ENCODE measurements at regions not wholly inside any gene's neighbourhood (a gene's known extent, or its start where the extent isn't known, plus 50 kb on each side); places are given as distances from the start of the nearest gene placed in this dataset.

- CTCF ChIA-PET = interaction anchor here (1.1 to 5.0 kb wide), 2 partner anchors 240 to 245 kb away, joined by 3 to 31 read pairs; no protein-coding TSS in a partner anchor
Observed at GRCh38 chr7:121753944-121754343, 119.0 kb upstream of the PTPRZ1 start.

More at GRCh38 chr7:121753944-121754343, 119.0 kb upstream of the PTPRZ1 start:
- no peaks in the 10 kb centered on the region for H4K20me1 ChIP-seq (ENCODE audit: insufficient read depth)
- H3K27me3 ChIP-seq (ENCODE audit: insufficient read depth) = peaks cover 6% of the 10 kb centered on the region; the same call in 1 of the 2 replicates
- H3K4me3 ChIP-seq (ENCODE audit: low read depth in 2 of 2, low read length in 1 of 2) = no peak overlapping the region
- H2AFZ ChIP-seq (ENCODE audit: low read depth) = no peak overlapping the region
- no peak overlapping the region for H3K4me2 ChIP-seq
- DNase-seq = no peak
- no peaks in the 10 kb centered on the region for H3K4me1 ChIP-seq (ENCODE audit: control insufficient read depth in 1 of 2, insufficient read depth in 2 of 2, low read depth in 1 of 2, low read length in 1 of 2)
- H3K9me3 ChIP-seq = no peaks in the 10 kb centered on the region
- TF ChIP-seq SIN3A (IDR thresholded peaks at IDR 0.05; ENCODE audit: borderline replicate concordance, low read depth, low read length) (no peak), REST (IDR thresholded peaks at IDR 0.05; ENCODE audit: low read depth, low read length) (no peak), MAX (IDR thresholded peaks at IDR 0.05; ENCODE audit: low read depth) (no peak), RAD21 (IDR thresholded peaks at IDR 0.05; ENCODE audit: low read length) (no peak), MXI1 (IDR thresholded peaks at IDR 0.05; ENCODE audit: low read depth, low read length) (no peak), EZH2phosphoT487 (IDR thresholded peaks at IDR 0.05; ENCODE audit: borderline replicate concordance, low read depth) (no peak), FOSL2 (IDR thresholded peaks at IDR 0.05; ENCODE audit: borderline replicate concordance, low read depth) (no peak), IRF3 (IDR thresholded peaks at IDR 0.05; ENCODE audit: low read depth, low read length) (no peak), ZBTB33 (IDR thresholded peaks at IDR 0.05; ENCODE audit: borderline replicate concordance, low read depth) (no peak), PBX3 (IDR thresholded peaks at IDR 0.05) (no peak), JUND (IDR thresholded peaks at IDR 0.05) (no peak), GATA2 (CRISPR knock-in tag; IDR thresholded peaks at IDR 0.05) (no peak), USF1 (IDR thresholded peaks at IDR 0.05; ENCODE audit: borderline replicate concordance, low read depth) (no peak)
- H3K27ac ChIP-seq (ENCODE audit: low read depth in 2 of 2, low read length in 1 of 2) = no peak overlapping the region
- no peaks in the 10 kb centered on the region for H3F3A ChIP-seq (replicated peaks; ENCODE audit: insufficient read depth)
- no peaks in the 10 kb centered on the region for H3K9me2 ChIP-seq
- H3K36me3 ChIP-seq (replicated peaks in 1 of 2; ENCODE audit: control insufficient read depth in 1 of 2, insufficient read depth in 2 of 2, low read length in 1 of 2) = no peaks in the 10 kb centered on the region
- H3K9ac ChIP-seq = no peak overlapping the region
- POLR2A ChIA-PET = no interaction called here
- H3K79me2 ChIP-seq (ENCODE audit: insufficient read depth) = no peaks in the 10 kb centered on the region
- 5% methylated on average over 2 of the region's 2 CpGs for WGBS (ENCODE audit: low lambda C conversion rate)

All from SK-N-SH (cell line).